ENCODE measurements at regions not wholly inside any gene's neighbourhood (a gene's known extent, or its start where the extent isn't known, plus 50 kb on each side); places are given as distances from the start of the nearest gene placed in this dataset.
"Not testable (repeated sequence)": the region's sequence is repeated elsewhere in the genome, so short reads cannot be mapped to it uniquely, and the experiment has no call there.

DNA sequence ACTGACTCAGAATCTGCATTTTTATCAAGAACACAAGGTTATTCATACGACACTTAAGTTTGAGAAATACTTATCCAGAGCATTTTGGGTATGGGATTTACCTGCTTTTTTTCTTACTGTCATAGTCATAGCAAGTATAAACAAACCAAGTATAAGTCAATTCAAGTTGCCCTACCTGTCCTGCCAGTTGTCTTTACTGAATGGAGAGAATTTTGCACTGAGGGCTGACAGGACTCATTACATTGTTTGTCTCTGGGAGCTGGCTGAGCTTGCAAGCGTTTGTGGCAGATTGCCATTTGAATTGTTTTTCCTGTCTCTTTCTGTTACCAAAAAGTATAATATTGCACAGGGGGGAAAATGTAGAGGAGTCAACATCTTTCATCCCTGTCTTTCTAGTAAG, 278.9 kb upstream of the MAGEC2 start:
- no peak overlapping the region for H3K4me3 ChIP-seq (ENCODE audit: low read depth, low read length)
- ATAC-seq (ENCODE audit: low read depth in 2 of 2) (no peak), DNase-seq (no peak)
- H3K27ac ChIP-seq (ENCODE audit: insufficient read depth, low read length, poor library complexity, severe bottlenecking) = no peak overlapping the region
- no peaks in the 10 kb centered on the region for H3K4me1 ChIP-seq (ENCODE audit: control insufficient read depth, insufficient read depth, low read length, poor library complexity, severe bottlenecking)
- H3K27me3 ChIP-seq (ENCODE audit: control insufficient read depth, insufficient read depth, low read length) = no peaks in the 10 kb centered on the region
- Mint-ChIP-seq H3K27me3 (no peaks in the 10 kb centered on the region), H3K36me3 (no peaks in the 10 kb centered on the region), H3K27ac (no peak overlapping the region), H3K4me3 (no peak overlapping the region), H3K4me1 (no peaks in the 10 kb centered on the region), H3K9me3 (peaks cover 0 to 9% (median 2%) of the 10 kb centered on the region in 7 donors)
- H3K36me3 ChIP-seq (ENCODE audit: control insufficient read depth, insufficient read depth, low read length) = no peaks in the 10 kb centered on the region
- no peaks in the 10 kb centered on the region for H3K9me3 ChIP-seq (ENCODE audit: control insufficient read depth in 2 of 2, low read length in 2 of 2)

DNA sequence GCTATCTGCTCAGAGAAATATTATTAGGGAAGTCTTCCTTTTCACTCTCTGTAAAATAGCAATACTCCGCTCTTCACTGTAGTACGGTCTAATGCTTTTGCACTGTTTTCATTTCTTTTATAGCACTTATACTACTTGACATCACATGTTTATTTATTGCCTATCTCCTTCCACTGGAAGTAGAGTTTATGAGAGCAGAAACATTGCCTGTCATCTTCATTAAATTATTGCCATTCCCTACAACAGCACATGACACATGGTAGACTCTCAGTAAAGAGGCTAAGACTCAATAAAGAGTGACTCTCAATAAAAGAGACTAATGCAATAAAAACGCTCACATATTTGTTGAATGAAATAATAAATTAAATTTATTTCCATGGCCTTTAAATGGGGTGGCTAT, 241.3 kb upstream of the MAGEC2 start:
- Histone ChIP-seq H3K4me1 (ENCODE audit: control insufficient read depth, insufficient read depth, low read length, poor library complexity, severe bottlenecking) (no peaks in the 10 kb centered on the region), H3K27me3 (ENCODE audit: control insufficient read depth, insufficient read depth, low read length) (no peaks in the 10 kb centered on the region), H3K27ac (ENCODE audit: insufficient read depth, low read length, poor library complexity, severe bottlenecking) (no peak overlapping the region), H3K9me3 (ENCODE audit: control insufficient read depth in 2 of 2, low read length in 2 of 2) (no peaks in the 10 kb centered on the region), H3K4me3 (ENCODE audit: low read depth, low read length) (no peak overlapping the region), H3K36me3 (ENCODE audit: control insufficient read depth, insufficient read depth, low read length) (no peaks in the 10 kb centered on the region)
- no peaks in the 10 kb centered on the region for H3K27me3 Mint-ChIP-seq
- H3K27ac Mint-ChIP-seq = no peak overlapping the region
- H3K4me1 Mint-ChIP-seq = no peaks in the 10 kb centered on the region
- H3K4me3 Mint-ChIP-seq = no peak overlapping the region
- DNase-seq (no peak), ATAC-seq (ENCODE audit: low read depth in 2 of 2) (no peak)
- H3K36me3 Mint-ChIP-seq = no peaks in the 10 kb centered on the region
- H3K9me3 Mint-ChIP-seq = peaks cover 0 to 9% (median 1%) of the 10 kb centered on the region in 7 donors

DNA sequence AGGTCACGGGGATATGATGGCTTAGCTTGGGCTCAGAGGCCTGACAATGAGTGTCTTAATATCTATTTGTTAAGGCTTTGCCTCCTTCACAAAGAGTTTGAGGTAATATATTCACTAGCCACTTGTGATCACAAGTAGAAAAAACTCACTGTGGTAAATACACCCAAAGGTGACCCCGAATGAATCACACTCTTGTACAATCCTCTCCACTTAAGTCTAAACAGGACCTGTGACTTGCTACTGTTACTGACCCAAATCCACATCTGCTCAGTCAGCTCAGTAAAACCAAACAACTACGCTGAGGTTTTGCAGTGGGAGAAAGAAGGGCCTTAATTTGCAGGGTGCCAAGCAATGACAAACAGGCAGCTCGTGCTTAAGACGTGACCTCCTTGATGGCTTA, 223.8 kb upstream of the MAGEC2 start:
- no peak overlapping the region for H3K4me3 Mint-ChIP-seq
- ATAC-seq (ENCODE audit: low read depth in 2 of 2) (no peak), DNase-seq (no peak)
- Histone ChIP-seq H3K4me3 (ENCODE audit: low read depth, low read length) (no peak overlapping the region), H3K27ac (ENCODE audit: insufficient read depth, low read length, poor library complexity, severe bottlenecking) (no peak overlapping the region), H3K9me3 (ENCODE audit: control insufficient read depth in 2 of 2, low read length in 2 of 2) (no peaks in the 10 kb centered on the region), H3K4me1 (ENCODE audit: control insufficient read depth, insufficient read depth, low read length, poor library complexity, severe bottlenecking) (no peaks in the 10 kb centered on the region), H3K36me3 (ENCODE audit: control insufficient read depth, insufficient read depth, low read length) (no peaks in the 10 kb centered on the region), H3K27me3 (ENCODE audit: control insufficient read depth, insufficient read depth, low read length) (no peaks in the 10 kb centered on the region)
- H3K4me1 Mint-ChIP-seq = no peaks in the 10 kb centered on the region
- H3K27me3 Mint-ChIP-seq = no peaks in the 10 kb centered on the region
- H3K36me3 Mint-ChIP-seq = no peaks in the 10 kb centered on the region
- peaks cover 0 to 10% (median 0%) of the 10 kb centered on the region in 7 donors for H3K9me3 Mint-ChIP-seq
- H3K27ac Mint-ChIP-seq = no peak overlapping the region

DNA sequence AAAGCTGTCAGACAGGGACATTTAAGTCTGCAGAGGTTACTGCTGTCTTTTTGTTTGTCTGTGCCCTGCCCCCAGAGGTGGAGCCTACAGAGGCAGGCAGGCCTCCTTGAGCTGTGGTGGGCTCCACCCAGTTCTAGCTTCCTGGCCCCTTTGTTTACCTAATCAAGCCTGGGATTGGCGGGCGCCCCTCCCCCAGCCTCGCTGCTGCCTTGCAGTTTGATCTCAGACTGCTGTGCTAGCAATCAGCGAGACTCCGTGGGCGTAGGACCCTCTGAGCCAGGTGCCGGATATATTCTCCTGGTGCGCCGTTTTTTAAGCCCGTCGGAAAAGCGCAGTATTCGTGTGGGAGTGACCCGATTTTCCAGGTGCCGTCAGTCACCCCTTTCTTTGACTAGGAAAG, 185.9 kb upstream of the MAGEC2 start:
- not testable (repeated sequence) for H3K9me3 ChIP-seq (ENCODE audit: control insufficient read depth in 2 of 2, low read length in 2 of 2); H3K36me3 Mint-ChIP-seq; ATAC-seq (ENCODE audit: low read depth in 2 of 2); H3K27me3 Mint-ChIP-seq; H3K4me1 ChIP-seq (ENCODE audit: control insufficient read depth, insufficient read depth, low read length, poor library complexity, severe bottlenecking); H3K36me3 ChIP-seq (ENCODE audit: control insufficient read depth, insufficient read depth, low read length); H3K27ac Mint-ChIP-seq; H3K27ac ChIP-seq (ENCODE audit: insufficient read depth, low read length, poor library complexity, severe bottlenecking); H3K27me3 ChIP-seq (ENCODE audit: control insufficient read depth, insufficient read depth, low read length); H3K4me3 Mint-ChIP-seq; H3K4me1 Mint-ChIP-seq; H3K9me3 Mint-ChIP-seq; H3K4me3 ChIP-seq (ENCODE audit: low read depth, low read length); DNase-seq

DNA sequence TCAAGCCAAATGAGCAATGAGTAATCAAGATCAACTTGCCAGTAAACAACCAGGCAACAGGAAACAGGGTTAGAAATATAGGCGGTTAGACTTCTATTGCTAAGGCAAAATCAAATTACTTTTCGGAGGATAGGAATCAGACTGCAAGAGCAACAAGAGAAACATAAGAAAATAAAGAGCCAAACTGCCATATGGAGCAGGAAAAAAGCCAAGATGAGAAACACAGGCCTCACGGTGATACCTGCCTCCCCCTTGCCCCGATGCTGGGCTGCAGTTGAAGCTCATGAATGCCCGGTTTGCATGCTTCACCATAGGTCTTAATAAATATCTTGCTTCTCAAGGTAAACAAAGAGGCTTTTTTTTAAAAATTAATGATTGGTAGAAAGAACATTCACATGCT, 158.4 kb upstream of the MAGEC2 start:
- no peaks in the 10 kb centered on the region for H3K36me3 Mint-ChIP-seq

DNA sequence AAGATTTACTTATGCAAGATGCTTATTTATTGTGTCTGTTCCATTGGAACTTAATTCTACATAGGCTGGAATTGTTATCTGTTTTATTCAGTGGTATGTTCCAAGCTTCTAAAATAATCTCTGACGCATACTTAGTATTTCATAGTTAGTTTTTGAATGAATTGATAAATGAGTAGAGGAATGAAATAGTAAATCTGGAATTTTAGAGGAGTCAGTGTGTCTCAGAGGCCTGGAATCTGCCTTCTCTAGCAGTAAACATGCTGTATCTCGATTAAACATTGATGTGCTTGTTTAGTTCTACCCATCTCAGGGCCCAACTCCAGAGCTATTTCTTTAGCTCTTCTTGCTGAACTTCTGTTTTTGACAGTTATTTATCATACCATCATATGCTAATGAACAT, 154.2 kb upstream of the MAGEC2 start:
- H3K4me1 ChIP-seq (ENCODE audit: control insufficient read depth, insufficient read depth, low read length, poor library complexity, severe bottlenecking) = no peaks in the 10 kb centered on the region
- H3K9me3 ChIP-seq (ENCODE audit: control insufficient read depth in 2 of 2, low read length in 2 of 2) = no peaks in the 10 kb centered on the region
- no peak overlapping the region for H3K27ac ChIP-seq (ENCODE audit: insufficient read depth, low read length, poor library complexity, severe bottlenecking)
- H3K36me3 ChIP-seq (ENCODE audit: control insufficient read depth, insufficient read depth, low read length) = no peaks in the 10 kb centered on the region
- Mint-ChIP-seq H3K9me3 (peaks cover 0 to 4% (median 0%) of the 10 kb centered on the region in 7 donors), H3K27ac (no peak overlapping the region), H3K4me1 (no peaks in the 10 kb centered on the region), H3K36me3 (no peaks in the 10 kb centered on the region), H3K4me3 (no peak overlapping the region), H3K27me3 (no peaks in the 10 kb centered on the region)
- ATAC-seq (ENCODE audit: low read depth in 2 of 2) = no peak
- no peak overlapping the region for H3K4me3 ChIP-seq (ENCODE audit: low read depth, low read length)
- DNase-seq = no peak
- no peaks in the 10 kb centered on the region for H3K27me3 ChIP-seq (ENCODE audit: control insufficient read depth, insufficient read depth, low read length)

More for the DNA sequence above, 158.4 kb upstream of the MAGEC2 start:
- no peak overlapping the region for H3K27ac ChIP-seq (ENCODE audit: insufficient read depth, low read length, poor library complexity, severe bottlenecking)
- Mint-ChIP-seq H3K9me3 (peaks cover 0 to 4% (median 0%) of the 10 kb centered on the region in 7 donors), H3K27me3 (no peaks in the 10 kb centered on the region), H3K4me1 (no peaks in the 10 kb centered on the region), H3K4me3 (no peak overlapping the region), H3K27ac (no peak overlapping the region)
- no peak for DNase-seq
- no peaks in the 10 kb centered on the region for H3K4me1 ChIP-seq (ENCODE audit: control insufficient read depth, insufficient read depth, low read length, poor library complexity, severe bottlenecking)
- no peak overlapping the region for H3K4me3 ChIP-seq (ENCODE audit: low read depth, low read length)
- H3K36me3 ChIP-seq (ENCODE audit: control insufficient read depth, insufficient read depth, low read length) = no peaks in the 10 kb centered on the region
- H3K9me3 ChIP-seq (ENCODE audit: control insufficient read depth in 2 of 2, low read length in 2 of 2) = no peaks in the 10 kb centered on the region
- ATAC-seq (ENCODE audit: low read depth in 2 of 2) = no peak
- no peaks in the 10 kb centered on the region for H3K27me3 ChIP-seq (ENCODE audit: control insufficient read depth, insufficient read depth, low read length)

DNA sequence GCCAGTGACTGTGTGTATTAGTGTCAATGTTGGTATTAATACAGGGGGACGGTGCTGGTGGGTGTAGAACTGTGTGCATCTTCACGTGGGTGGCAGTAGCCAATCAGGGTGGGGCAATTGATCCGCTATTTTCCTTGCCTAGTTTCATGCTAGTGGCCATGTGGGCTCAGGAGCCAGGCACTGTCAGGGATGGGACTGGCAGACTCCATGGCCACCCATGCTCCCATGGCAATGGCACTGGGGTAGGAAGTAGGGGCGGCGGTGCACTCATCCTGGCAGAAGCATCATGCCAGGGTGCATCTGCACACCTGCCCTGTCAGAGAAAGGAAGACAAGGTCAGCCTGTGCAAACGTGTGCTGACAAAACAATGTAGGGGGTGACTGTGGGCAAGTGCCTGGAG, 122.1 kb upstream of the MAGEC2 start:
- H3K27ac ChIP-seq (ENCODE audit: insufficient read depth, low read length, poor library complexity, severe bottlenecking) = no peak overlapping the region
- no peak overlapping the region for H3K4me3 ChIP-seq (ENCODE audit: low read depth, low read length)
- DNase-seq = no peak
- no peaks in the 10 kb centered on the region for H3K4me1 ChIP-seq (ENCODE audit: control insufficient read depth, insufficient read depth, low read length, poor library complexity, severe bottlenecking)
- no peaks in the 10 kb centered on the region for H3K27me3 ChIP-seq (ENCODE audit: control insufficient read depth, insufficient read depth, low read length)
- Mint-ChIP-seq H3K4me3 (no peak overlapping the region), H3K27me3 (no peaks in the 10 kb centered on the region), H3K4me1 (no peaks in the 10 kb centered on the region), H3K27ac (no peak overlapping the region), H3K36me3 (no peaks in the 10 kb centered on the region), H3K9me3 (peaks cover 0 to 15% (median 5%) of the 10 kb centered on the region in 7 donors)
- no peak for ATAC-seq (ENCODE audit: low read depth in 2 of 2)
- no peaks in the 10 kb centered on the region for H3K36me3 ChIP-seq (ENCODE audit: control insufficient read depth, insufficient read depth, low read length)
- no peaks in the 10 kb centered on the region for H3K9me3 ChIP-seq (ENCODE audit: control insufficient read depth in 2 of 2, low read length in 2 of 2)

DNA sequence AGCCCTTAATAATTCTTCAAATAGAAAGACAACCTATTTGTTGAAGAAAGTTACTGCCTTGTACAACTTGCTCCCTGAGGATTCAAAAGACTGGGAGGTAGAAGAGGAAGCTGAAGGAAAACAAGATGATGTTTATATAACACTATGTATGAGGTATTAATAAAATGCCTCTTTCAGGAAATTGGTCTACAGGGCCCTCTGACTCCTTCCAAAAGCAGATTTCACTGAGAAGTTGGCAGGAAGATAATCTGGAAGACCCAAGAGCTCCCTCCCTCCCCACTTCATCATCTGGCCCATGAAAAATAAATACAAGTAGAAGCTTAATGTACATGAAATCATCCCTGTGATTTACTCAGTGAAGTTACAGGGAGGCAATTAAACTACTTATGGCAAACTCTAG, 107.5 kb upstream of the MAGEC2 start:
- peaks cover 0 to 3% (median 0%) of the 10 kb centered on the region in 7 donors for H3K9me3 Mint-ChIP-seq
- Histone ChIP-seq H3K4me3 (ENCODE audit: low read depth, low read length) (no peak overlapping the region), H3K27me3 (ENCODE audit: control insufficient read depth, insufficient read depth, low read length) (no peaks in the 10 kb centered on the region), H3K4me1 (ENCODE audit: control insufficient read depth, insufficient read depth, low read length, poor library complexity, severe bottlenecking) (no peaks in the 10 kb centered on the region), H3K27ac (ENCODE audit: insufficient read depth, low read length, poor library complexity, severe bottlenecking) (no peak overlapping the region), H3K36me3 (ENCODE audit: control insufficient read depth, insufficient read depth, low read length) (no peaks in the 10 kb centered on the region), H3K9me3 (ENCODE audit: control insufficient read depth in 2 of 2, low read length in 2 of 2) (no peaks in the 10 kb centered on the region)
- ATAC-seq (ENCODE audit: low read depth in 2 of 2) (no peak), DNase-seq (no peak)
- no peaks in the 10 kb centered on the region for H3K36me3 Mint-ChIP-seq
- no peaks in the 10 kb centered on the region for H3K27me3 Mint-ChIP-seq
- no peak overlapping the region for H3K27ac Mint-ChIP-seq
- H3K4me1 Mint-ChIP-seq = no peaks in the 10 kb centered on the region
- H3K4me3 Mint-ChIP-seq = no peak overlapping the region

Measured in CD4-positive, CD25-positive, alpha-beta regulatory T cell (primary cell).